B cell (primary cell): ENCODE measurements at regions not wholly inside any gene's neighbourhood (a gene's known extent, or its start where the extent isn't known, plus 50 kb on each side); places are given as distances from the start of the nearest gene placed in this dataset.

ENCODE experiments used
- EZH2 ChIP-seq: IDR thresholded peaks from 2 replicates; pipeline ENCODE4 v1.6.1; 2012; ENCODE audit warnings: borderline replicate concordance, low read depth, mild to moderate bottlenecking, moderate library complexity, low read length; ENCODE audit not compliant: insufficient read depth, poor library complexity, severe bottlenecking
- TF ChIP-seq, protein P1 (sequence below): fragments of 200-600 bp; IDR thresholded peaks from one replicate; pipeline ENCODE4 v1.8.0; 2022; ENCODE audit warnings: antibody characterized with exemption, mild to moderate bottlenecking

DNA sequence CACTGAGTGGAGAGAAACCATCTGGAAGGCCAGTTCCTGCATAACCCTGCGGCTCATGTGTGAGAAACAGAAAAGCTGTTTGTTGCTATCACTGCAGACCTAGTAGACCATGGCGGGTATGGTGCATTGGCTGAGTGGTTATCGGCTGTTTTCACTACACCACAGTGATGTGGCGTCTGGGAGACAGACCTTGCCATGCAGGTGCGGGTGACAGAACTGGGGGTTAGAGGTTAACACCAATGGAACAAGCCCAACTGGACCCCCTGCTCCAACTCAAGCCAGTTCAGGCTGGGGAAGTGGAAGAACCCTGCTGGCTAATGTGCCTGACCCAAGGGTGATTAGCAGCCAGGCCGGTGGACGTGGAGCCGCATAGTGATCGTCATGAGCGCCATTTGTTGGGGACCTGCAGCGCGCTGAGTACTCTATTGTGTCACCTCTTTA, 91.9 kb downstream of the IRF8 start:
- TF ChIP-seq, protein P1, sequence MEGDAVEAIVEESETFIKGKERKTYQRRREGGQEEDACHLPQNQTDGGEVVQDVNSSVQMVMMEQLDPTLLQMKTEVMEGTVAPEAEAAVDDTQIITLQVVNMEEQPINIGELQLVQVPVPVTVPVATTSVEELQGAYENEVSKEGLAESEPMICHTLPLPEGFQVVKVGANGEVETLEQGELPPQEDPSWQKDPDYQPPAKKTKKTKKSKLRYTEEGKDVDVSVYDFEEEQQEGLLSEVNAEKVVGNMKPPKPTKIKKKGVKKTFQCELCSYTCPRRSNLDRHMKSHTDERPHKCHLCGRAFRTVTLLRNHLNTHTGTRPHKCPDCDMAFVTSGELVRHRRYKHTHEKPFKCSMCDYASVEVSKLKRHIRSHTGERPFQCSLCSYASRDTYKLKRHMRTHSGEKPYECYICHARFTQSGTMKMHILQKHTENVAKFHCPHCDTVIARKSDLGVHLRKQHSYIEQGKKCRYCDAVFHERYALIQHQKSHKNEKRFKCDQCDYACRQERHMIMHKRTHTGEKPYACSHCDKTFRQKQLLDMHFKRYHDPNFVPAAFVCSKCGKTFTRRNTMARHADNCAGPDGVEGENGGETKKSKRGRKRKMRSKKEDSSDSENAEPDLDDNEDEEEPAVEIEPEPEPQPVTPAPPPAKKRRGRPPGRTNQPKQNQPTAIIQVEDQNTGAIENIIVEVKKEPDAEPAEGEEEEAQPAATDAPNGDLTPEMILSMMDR: no peak
- TF ChIP-seq EZH2: no peak
